WTC11 (cell line): ENCODE measurements at regions not wholly inside any gene's neighbourhood (a gene's known extent, or its start where the extent isn't known, plus 50 kb on each side); places are given as distances from the start of the nearest gene placed in this dataset.

Source experiments
- CREB1 ChIP-seq: sonication (generic); formaldehyde crosslinking; IDR thresholded peaks from 2 replicates; pipeline ENCODE4 v1.8.0; 2023; ENCODE audit warnings: mild to moderate bottlenecking, missing genetic modification reagents
- NFYB ChIP-seq: sonication (generic); formaldehyde crosslinking; conservative IDR thresholded peaks from 2 replicates; pipeline ENCODE4 v1.8.0; 2022; ENCODE audit warnings: low read depth, missing genetic modification reagents
- RORB ChIP-seq: fragments of 250-450 bp; sonication (Bioruptor Pico); IDR thresholded peaks from 2 replicates; pipeline ENCODE4 v1.9.0; 2021; ENCODE audit warnings: mild to moderate bottlenecking
- ZBTB21 ChIP-seq: sonication (generic); formaldehyde crosslinking; IDR thresholded peaks from 2 replicates; pipeline ENCODE4 v1.8.1; 2023; ENCODE audit warnings: mild to moderate bottlenecking, missing genetic modification reagents, borderline replicate concordance
- TF ChIP-seq, protein P1 (sequence below): sonication (generic); formaldehyde crosslinking; IDR thresholded peaks from 2 replicates; pipeline ENCODE4 v1.8.0; 2022; ENCODE audit warnings: mild to moderate bottlenecking, missing genetic modification reagents
- TF ChIP-seq, protein P2 (sequence below): sonication (generic); formaldehyde crosslinking; IDR thresholded peaks from 2 replicates; pipeline ENCODE4 v1.8.0; 2022; ENCODE audit warnings: mild to moderate bottlenecking, missing genetic modification reagents
- TF ChIP-seq, protein P3 (sequence below): fragments of 200-600 bp; IDR thresholded peaks from 2 replicates; pipeline ENCODE4 v1.8.0; 2022; ENCODE audit warnings: antibody characterized with exemption

DNA sequence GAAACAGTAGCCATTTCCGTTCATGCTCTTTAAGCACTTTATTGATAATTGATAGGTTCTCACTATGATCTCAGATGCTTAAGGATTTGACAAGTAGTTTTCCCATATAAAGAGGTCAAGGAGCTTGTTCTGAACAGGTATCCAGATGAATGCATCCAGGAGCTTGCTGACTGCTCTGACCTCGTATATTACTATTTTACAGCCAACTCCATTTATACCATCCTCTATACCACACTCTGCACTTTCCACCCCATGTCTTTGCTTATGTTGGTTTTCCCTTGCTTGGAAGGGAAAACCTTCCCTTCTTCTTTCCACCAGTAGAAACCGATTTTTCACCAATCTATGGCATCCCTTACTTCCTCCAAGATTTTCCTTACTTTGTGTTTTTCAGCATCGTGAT, 107.2 kb downstream of the LHX9 start:
- TF ChIP-seq, protein P1, sequence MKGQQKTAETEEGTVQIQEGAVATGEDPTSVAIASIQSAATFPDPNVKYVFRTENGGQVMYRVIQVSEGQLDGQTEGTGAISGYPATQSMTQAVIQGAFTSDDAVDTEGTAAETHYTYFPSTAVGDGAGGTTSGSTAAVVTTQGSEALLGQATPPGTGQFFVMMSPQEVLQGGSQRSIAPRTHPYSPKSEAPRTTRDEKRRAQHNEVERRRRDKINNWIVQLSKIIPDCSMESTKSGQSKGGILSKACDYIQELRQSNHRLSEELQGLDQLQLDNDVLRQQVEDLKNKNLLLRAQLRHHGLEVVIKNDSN (CRISPR knock-in tag), result no peak
- TF ChIP-seq, protein P2, sequence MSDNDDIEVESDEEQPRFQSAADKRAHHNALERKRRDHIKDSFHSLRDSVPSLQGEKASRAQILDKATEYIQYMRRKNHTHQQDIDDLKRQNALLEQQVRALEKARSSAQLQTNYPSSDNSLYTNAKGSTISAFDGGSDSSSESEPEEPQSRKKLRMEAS (CRISPR knock-in tag), result no peak
- TF ChIP-seq RORB, result no peak
- no peak for TF ChIP-seq CREB1 (CRISPR knock-in tag)
- TF ChIP-seq, protein P3, sequence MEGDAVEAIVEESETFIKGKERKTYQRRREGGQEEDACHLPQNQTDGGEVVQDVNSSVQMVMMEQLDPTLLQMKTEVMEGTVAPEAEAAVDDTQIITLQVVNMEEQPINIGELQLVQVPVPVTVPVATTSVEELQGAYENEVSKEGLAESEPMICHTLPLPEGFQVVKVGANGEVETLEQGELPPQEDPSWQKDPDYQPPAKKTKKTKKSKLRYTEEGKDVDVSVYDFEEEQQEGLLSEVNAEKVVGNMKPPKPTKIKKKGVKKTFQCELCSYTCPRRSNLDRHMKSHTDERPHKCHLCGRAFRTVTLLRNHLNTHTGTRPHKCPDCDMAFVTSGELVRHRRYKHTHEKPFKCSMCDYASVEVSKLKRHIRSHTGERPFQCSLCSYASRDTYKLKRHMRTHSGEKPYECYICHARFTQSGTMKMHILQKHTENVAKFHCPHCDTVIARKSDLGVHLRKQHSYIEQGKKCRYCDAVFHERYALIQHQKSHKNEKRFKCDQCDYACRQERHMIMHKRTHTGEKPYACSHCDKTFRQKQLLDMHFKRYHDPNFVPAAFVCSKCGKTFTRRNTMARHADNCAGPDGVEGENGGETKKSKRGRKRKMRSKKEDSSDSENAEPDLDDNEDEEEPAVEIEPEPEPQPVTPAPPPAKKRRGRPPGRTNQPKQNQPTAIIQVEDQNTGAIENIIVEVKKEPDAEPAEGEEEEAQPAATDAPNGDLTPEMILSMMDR, result no peak
- no peak for TF ChIP-seq ZBTB21 (CRISPR knock-in tag)
- TF ChIP-seq NFYB (CRISPR knock-in tag), result no peak
